Epithelial cell of proximal tubule (primary cell): ENCODE measurements at regions not wholly inside any gene's neighbourhood (a gene's known extent, or its start where the extent isn't known, plus 50 kb on each side); places are given as distances from the start of the nearest gene placed in this dataset.

Experiments
- DNase-seq: peaks from one replicate; pipeline ENCODE4 v3.0.0-alpha.2; 2011; ENCODE audit warnings: low read depth
- H3K4me3 ChIP-seq: 2 replicates; pipeline ENCODE4 v1.5.1; 2011; ENCODE audit warnings: low read depth, mild to moderate bottlenecking, low read length
- CTCF ChIP-seq: conservative IDR thresholded peaks from 2 replicates; pipeline ENCODE4 v1.5.1; 2012; ENCODE audit warnings: low read depth, mild to moderate bottlenecking, low read length

GRCh38 chr3:150030841-150031240 lies 60.1 kb upstream of the PFN2 start:
- DNase-seq, result no peak
- H3K4me3 ChIP-seq, result no peak overlapping the region
- TF ChIP-seq CTCF, result no peak

- no peak for TF ChIP-seq CTCF
- no peak overlapping the region for H3K4me3 ChIP-seq
- DNase-seq, result no peak
Observed at GRCh38 chr3:150023239-150023636, 52.5 kb upstream of the PFN2 start.

GRCh38 chr3:150022381-150023238 lies 51.9 kb upstream of the PFN2 start:
- no peak for DNase-seq
- no peak for TF ChIP-seq CTCF
- no peak overlapping the region for H3K4me3 ChIP-seq

DNA sequence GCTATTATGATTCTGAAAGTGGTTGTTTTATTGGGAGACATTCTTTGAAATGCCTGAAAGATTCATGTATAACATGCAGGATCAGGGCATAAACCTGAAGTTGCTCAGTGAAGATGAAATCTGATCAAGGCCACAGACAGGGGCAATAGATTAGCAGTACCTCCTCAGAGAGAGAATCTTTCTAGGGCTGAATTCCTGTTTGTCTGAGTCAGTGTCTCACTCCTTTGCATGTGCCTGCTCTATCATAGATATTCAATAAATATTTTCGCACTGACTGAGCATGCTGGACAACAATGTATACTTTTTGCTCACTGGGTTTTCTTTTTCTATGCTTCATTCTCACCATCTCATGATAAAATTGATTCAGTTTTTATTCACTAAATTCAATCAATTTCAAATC lies 49.8 kb upstream of the PFN2 start:
- TF ChIP-seq CTCF, result no peak
- no peak overlapping the region for H3K4me3 ChIP-seq
- DNase-seq, result no peak
